Esophagus muscularis mucosa (tissue), 4 donors: ENCODE measurements at regions not wholly inside any gene's neighbourhood (a gene's known extent, or its start where the extent isn't known, plus 50 kb on each side); places are given as distances from the start of the nearest gene placed in this dataset.

ENCODE experiments used
- CTCF ChIP-seq, 3 experiments: fragments of 200-600 bp in 2 of 3; fragments of 450-650 bp in 1 of 3; sonication (generic) in 2 of 3; IDR thresholded peaks; one replicate each; pipeline ENCODE4 v1.5.1; 2017 to 2019; ENCODE audit warnings: antibody characterized with exemption in 3 of 3, mild to moderate bottlenecking in 2 of 3, moderate library complexity in 1 of 3
- EP300 ChIP-seq: sonication (generic); formaldehyde crosslinking; IDR thresholded peaks from one replicate; pipeline ENCODE4 v1.6.1; 2017; ENCODE audit warnings: antibody characterized with exemption
- POLR2A ChIP-seq: fragments of 450-650 bp; IDR thresholded peaks from one replicate; pipeline ENCODE4 v1.6.1; 2017; ENCODE audit warnings: antibody characterized with exemption, moderate library complexity, mild to moderate bottlenecking, low read depth

GRCh38 chr4:101660607-101661006 is 129.9 kb upstream of the BANK1 start:
- TF ChIP-seq POLR2A = no peak
- no peak for TF ChIP-seq EP300
- no peak for TF ChIP-seq CTCF (IDR thresholded peaks at IDR 0.05)
